GM21526 (cell line): ENCODE measurements at regions not wholly inside any gene's neighbourhood (a gene's known extent, or its start where the extent isn't known, plus 50 kb on each side); places are given as distances from the start of the nearest gene placed in this dataset.

Source experiments
- ATAC-seq: cut with Tn5 transposase; IDR thresholded peaks from one replicate; pipeline ENCODE4 v1.9.1; 2021; ENCODE audit warnings: moderate library complexity; ENCODE audit not compliant: unreplicated experiment, low FRiP score

- no peak for ATAC-seq
These were observed 368.8 kb downstream of the ALG10 start for GRCh38 chr12:34390846-34391700.

GRCh38 chr12:34391771-34392581 lies 369.7 kb downstream of the ALG10 start:
- no peak for ATAC-seq

- ATAC-seq: no peak
These were observed 370.4 kb downstream of the ALG10 start for GRCh38 chr12:34392741-34393085.

- ATAC-seq: no peak
These were observed 371.0 kb downstream of the ALG10 start for GRCh38 chr12:34393086-34393820.

- no peak for ATAC-seq
These were observed 371.5 kb downstream of the ALG10 start for GRCh38 chr12:34393821-34394150.

GRCh38 chr12:34394211-34395055 lies 372.1 kb downstream of the ALG10 start:
- no peak for ATAC-seq

GRCh38 chr12:34395056-34396005 lies 373.0 kb downstream of the ALG10 start:
- no peak for ATAC-seq

DNA sequence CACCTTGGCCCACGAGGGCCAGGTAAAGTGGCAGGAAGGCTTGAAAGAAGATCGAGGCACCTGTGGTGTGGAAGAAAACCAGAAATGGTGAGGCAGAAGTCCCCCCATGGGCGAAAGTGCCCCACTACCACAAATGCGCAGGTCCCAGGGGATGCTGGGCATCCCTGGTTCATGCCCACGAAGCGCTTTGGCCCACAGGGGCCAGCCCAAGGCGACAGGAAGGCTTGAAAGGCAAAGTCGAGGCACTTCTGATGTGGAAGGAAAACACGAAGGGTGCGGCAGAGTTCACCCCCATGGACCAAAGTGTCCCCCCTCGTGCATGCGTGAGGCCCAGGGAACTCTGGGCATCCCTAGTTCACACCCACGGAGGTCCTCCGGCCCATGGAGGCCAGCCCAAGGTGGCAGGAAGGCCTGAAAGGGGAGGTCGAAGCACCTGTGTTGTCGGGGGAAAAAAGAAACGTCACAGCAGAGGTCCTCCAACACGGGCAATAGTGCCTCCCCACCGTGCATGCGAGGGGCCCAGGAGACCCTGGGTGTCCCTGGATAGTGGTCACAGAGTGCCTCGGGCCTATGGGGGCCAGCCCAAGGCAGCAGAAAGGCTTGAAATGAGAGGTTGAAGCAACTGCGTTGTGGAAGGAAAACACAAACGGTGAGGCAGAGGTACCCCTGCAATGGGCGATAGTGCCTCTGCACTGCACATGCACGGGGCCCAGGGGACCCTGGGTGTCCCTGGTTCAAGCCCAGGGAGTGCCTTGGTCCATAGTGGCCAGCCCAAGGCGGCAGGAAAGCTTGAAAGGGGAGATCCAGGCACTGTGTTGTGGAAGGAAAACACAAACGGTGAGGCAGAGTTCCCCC lies 373.9 kb downstream of the ALG10 start:
- no peak for ATAC-seq

- ATAC-seq: no peak
These were observed 374.7 kb downstream of the ALG10 start for GRCh38 chr12:34396861-34397590.

DNA sequence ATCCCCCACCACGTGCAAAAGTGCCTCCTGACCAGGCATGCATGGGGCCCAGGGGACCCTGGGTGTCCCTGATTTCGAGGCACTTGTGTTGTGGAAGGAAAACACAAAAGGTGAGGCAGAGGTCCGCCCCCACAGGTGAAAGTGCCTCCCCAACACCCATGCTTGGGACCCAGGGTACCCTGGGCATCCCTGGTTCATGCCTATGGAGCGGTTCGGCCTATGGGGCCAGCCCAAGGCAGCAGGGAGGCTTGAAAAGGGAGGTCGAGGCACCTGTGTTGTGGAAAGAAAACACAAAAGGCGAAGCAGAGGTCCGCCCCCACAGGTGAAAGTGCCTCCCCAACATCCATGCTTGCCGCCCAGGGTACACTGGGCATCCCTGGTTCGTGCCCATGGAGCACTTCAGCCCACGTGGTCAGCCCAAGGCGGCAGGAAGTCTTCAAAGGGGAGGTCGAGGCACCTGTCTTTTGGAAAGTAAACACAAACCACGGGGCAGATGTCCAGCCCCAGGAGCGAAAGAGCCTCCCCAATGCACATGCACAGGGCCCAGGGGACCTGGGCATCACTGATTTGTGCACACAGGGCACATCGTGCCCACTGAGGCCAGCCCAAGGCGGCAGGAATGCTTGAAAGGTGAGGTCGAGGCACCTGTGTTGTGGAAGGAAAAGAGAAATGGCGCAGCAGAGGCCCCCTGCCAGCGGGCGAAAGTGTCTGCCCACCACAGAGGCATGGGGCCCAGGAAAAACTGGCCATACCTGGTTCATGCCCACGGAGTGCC lies 375.5 kb downstream of the ALG10 start:
- ATAC-seq: no peak

- ATAC-seq: no peak
These were observed 376.0 kb downstream of the ALG10 start for GRCh38 chr12:34398366-34398705.

DNA sequence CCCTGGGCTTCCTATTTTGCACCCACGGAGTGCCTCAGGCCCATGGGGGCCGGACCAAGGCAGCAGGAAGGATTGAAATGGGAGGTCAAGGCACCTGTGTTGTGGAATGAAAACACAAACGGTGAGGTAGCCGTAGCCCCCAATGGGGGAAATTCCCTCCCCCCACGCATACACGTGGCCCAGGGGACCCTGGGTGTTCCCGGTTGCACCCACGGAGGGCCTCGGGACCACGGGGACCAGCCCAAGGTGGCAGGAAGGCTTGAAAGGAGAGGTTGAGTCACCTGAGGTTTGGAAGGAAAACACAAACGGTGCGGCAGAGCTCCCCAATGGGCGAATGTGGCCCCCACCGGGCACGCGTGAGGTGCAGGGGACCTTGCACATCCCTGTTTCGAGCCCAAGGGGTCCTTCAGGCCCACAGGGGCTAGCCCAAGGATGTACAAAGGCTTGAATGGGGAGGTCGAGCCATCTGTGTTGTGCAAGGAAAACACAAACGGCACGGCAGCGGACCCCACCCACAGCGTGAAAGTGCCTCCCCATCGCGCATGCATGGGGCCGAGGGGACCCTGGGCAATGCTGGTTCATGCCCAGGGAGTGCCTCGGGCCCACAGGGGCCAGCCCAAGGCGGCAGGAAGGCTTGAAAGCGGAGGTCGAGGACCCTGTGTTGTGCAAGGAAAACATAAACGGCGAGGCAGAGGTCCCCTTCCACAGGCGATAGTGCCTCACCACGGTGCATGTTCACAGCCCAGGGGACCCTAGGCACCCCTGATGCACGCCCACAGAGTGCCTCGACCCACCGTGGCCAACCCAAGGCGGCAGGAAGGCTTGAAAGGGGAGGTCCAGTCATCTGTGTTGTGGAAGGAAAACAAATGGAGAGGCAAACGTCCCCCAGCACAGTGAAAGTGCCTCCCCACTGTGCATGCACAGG lies 376.7 kb downstream of the ALG10 start:
- ATAC-seq: no peak

DNA sequence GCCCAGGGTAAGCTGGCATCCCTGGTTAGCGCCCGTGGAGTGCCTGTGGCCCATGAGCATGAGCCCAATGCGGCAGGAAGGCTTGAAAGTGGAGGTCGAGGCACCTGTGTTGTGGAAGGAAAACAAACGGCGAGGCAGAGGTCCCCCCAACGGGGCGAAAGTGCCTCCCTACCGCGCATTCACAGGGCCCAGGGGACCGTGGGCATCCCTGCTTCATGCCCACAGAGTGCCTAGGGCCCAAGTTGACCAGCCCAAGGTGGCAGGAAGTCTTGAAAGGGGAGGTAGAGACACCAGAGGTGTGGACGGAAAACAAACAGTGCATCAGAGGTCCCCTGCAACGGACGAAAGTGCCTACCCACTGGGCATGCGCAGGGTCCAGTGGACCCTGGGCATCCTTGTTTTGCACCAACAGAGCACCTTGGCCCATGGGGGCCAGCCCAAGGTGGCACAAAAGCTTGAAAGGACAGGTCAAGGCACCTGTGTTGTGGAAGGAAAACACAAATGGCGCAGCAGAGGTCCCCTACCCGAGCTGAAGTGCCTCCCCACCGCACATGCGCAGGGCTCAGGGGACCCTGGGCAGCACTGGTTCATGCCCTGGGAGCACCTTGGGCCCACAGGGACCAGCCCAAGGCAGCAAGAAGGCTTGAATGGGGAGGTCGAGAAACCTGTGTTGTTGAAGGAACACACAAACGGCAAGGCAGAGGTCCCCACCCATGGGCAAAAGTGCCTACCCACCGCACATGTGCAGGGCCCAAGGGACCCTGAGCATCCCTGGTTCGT lies 377.5 kb downstream of the ALG10 start:
- no peak for ATAC-seq

DNA sequence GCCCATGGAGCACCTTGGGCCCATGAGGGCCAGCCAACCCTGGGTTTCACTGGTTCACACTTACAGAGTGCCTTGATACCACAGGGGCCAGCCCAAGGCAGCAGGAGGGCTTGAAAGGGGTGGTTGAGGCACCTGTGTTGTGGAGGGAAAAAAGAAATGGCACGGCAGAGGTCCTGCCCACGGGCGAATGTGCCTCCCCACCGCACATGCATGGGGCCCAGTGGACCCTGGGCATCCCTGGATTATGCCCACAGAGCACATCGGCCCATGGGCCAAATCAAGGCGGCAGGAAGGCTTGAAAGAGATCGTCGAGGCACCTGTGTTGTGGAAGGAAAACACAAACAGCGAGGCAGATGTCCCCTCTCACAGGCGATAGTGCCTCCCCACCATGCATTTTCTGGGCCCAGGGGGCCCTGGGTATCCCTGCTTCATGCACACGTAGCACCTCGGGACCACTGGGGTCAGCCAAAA lies 378.1 kb downstream of the ALG10 start:
- no peak for ATAC-seq

GRCh38 chr12:34400986-34401658 lies 378.8 kb downstream of the ALG10 start:
- no peak for ATAC-seq
